Gastroesophageal sphincter (tissue), 3 donors: ENCODE measurements at regions not wholly inside any gene's neighbourhood (a gene's known extent, or its start where the extent isn't known, plus 50 kb on each side); places are given as distances from the start of the nearest gene placed in this dataset.

Experiments used
- POLR2A ChIP-seq, 2 donors: fragments of 450-650 bp; IDR thresholded peaks; one replicate each; pipeline ENCODE4 v1.6.1; 2017; ENCODE audit warnings: antibody characterized with exemption in 2 of 2, mild to moderate bottlenecking in 2 of 2, moderate library complexity in 1 of 2
- TF ChIP-seq, protein P1 (sequence below), 4 experiments: fragments of 200-600 bp in 2 of 4; fragments of 450-650 bp in 2 of 4; sonication (generic) in 1 of 4; IDR thresholded peaks; one replicate each; pipeline ENCODE4 v1.5.1; 2017 to 2019; ENCODE audit warnings: antibody characterized with exemption in 4 of 4, mild to moderate bottlenecking in 2 of 4, moderate library complexity in 2 of 4

DNA sequence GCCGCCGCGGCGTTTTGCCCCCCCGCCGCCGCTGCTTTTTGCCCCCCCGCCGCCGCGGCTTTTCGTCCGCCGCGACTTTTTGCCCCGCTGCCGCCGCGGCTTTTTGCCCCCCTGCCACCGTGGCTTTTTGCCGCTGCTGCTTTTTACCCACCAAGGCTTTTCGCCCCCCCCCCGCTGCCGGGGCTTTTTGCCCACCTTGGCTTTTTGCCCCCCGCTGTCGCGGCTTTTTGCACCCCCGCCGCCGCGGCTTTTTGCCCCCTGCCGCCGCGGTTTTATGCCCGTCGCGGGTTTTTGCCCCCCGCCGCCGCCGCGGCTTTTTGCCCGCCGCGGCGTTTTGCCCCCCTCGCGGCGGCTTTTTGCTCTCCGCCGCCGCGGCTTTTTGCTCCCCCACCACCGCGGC, 1343.0 kb downstream of the TP53TG3F start:
- TF ChIP-seq, protein P1, sequence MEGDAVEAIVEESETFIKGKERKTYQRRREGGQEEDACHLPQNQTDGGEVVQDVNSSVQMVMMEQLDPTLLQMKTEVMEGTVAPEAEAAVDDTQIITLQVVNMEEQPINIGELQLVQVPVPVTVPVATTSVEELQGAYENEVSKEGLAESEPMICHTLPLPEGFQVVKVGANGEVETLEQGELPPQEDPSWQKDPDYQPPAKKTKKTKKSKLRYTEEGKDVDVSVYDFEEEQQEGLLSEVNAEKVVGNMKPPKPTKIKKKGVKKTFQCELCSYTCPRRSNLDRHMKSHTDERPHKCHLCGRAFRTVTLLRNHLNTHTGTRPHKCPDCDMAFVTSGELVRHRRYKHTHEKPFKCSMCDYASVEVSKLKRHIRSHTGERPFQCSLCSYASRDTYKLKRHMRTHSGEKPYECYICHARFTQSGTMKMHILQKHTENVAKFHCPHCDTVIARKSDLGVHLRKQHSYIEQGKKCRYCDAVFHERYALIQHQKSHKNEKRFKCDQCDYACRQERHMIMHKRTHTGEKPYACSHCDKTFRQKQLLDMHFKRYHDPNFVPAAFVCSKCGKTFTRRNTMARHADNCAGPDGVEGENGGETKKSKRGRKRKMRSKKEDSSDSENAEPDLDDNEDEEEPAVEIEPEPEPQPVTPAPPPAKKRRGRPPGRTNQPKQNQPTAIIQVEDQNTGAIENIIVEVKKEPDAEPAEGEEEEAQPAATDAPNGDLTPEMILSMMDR (IDR thresholded peaks at IDR 0.05) = no peak
- TF ChIP-seq POLR2A (IDR thresholded peaks at IDR 0.05) = no peak
